ENCODE measurements at regions not wholly inside any gene's neighbourhood (a gene's known extent, or its start where the extent isn't known, plus 50 kb on each side); places are given as distances from the start of the nearest gene placed in this dataset.

- DNase-seq (ENCODE audit: low read depth in 2 of 2) = no peak
Measured at GRCh38 chr13:80235967-80236302, 105.0 kb downstream of the SPRY2 start.

- DNase-seq (ENCODE audit: low read depth in 2 of 2) = no peak
Measured at GRCh38 chr13:80235166-80235966, 105.6 kb downstream of the SPRY2 start.

GRCh38 chr13:80227645-80228044 is 113.3 kb downstream of the SPRY2 start:
- DNase-seq (ENCODE audit: low read depth in 2 of 2) = no peak

DNA sequence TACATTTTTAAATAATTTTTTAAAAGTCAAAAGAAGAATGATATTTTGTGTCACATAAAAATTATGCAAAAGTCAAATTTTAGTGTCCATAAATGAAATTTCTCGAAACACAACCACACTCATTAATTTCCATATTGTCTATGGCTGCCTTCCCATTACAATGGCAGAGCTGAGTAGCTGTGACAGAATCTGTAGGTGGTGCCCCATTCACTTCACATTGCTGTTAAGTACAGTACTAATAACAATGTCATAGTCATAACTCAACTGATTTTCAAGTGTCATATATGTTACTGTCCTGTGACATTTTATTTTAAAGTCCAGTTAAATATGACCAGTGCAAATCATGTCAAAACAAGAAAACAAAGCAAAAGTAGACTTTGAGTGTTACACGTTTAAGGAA is 114.3 kb downstream of the SPRY2 start:
- no peak for DNase-seq (ENCODE audit: low read depth in 2 of 2)

GRCh38 chr13:80224468-80224867 is 116.5 kb downstream of the SPRY2 start:
- no peak for DNase-seq (ENCODE audit: low read depth in 2 of 2)

GRCh38 chr13:80217614-80218456 is 123.1 kb downstream of the SPRY2 start:
- no peak for DNase-seq (ENCODE audit: low read depth in 2 of 2)

DNA sequence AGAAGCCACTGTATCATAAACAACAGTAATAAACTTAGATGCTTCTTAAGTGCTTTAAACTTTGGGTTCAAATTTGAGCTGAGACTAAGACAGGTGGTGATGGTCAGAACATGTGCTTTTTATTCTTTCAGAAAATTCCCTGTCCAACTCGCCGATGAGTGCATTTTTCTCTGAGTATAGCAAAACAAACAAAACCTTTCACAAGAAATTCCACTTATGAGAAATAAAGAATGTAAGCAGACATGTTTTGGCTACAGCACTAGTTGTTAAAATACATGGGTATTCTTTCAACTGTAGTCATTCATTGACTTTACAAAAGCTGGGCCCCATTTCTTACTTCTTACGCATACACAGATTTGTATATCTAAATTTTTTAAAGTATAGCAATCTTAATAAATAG is 125.6 kb downstream of the SPRY2 start:
- DNase-seq (ENCODE audit: low read depth in 2 of 2) = no peak

- no peak for DNase-seq (ENCODE audit: low read depth in 2 of 2)
Measured at GRCh38 chr13:80214521-80214991, 126.4 kb downstream of the SPRY2 start.

GRCh38 chr13:80214050-80214449 is 126.9 kb downstream of the SPRY2 start:
- no peak for DNase-seq (ENCODE audit: low read depth in 2 of 2)

DNA sequence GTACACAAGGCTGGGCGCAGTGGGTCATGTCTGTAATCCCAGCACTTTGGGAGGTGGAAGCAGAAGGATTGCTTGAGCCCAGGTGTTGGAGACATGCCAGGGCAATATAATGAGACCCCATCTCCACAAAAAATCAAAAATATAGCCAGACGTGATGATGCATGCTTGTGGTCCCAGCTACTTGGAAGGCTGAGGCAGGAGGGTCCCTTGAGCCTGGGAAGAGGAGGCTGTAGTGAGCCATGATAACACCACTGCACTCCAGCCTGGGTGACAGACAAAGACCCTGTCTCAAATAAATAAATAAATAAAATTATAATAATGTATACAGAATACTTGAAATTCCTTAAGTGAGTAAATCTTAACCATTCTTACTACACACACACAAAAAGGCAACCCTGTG is 127.7 kb downstream of the SPRY2 start:
- DNase-seq (ENCODE audit: low read depth in 2 of 2) = no peak

DNA sequence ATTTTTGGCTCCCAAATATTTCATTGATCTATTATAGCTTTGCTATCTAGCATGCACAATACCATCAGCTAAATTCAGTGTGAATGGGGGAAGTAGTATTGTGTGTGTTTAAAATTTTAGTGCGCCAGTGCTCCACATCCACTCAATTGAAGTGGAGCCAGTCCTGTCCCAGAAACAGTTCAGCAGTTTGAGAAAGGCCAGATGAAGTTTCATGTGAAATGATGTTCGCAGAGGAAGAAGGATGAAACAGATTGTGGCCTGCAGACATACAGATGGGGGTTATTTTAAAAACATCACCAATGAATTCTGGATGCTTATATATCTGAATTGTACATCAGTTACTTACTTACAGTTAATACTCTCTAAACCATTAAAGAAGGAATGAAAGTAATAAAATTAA is 129.4 kb downstream of the SPRY2 start:
- DNase-seq (ENCODE audit: low read depth in 2 of 2) = no peak

- no peak for DNase-seq (ENCODE audit: low read depth in 2 of 2)
Measured at GRCh38 chr13:80204642-80205041, 136.3 kb downstream of the SPRY2 start.

DNA sequence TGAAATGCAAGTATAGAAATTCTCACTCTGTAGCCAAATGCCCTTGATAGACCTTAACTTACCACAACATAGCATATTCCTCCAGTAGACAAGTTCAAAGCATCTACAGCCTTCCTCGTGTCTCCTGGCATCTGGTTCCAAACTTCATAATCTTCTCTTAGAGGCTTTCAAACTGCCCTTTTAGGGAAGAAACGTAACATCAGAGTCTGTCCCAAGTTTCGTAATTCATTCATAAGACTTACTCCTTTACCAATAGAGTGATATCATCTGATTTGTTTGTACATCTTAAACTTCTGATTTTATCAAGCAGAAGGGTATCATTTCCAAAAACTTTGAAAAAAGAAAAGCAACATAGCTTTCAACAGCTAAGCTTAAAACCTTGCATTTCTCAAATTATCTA is 137.4 kb downstream of the SPRY2 start:
- no peak for DNase-seq (ENCODE audit: low read depth in 2 of 2)

GRCh38 chr13:80201694-80202468 is 139.0 kb downstream of the SPRY2 start:
- no peak for DNase-seq (ENCODE audit: low read depth in 2 of 2)

DNA sequence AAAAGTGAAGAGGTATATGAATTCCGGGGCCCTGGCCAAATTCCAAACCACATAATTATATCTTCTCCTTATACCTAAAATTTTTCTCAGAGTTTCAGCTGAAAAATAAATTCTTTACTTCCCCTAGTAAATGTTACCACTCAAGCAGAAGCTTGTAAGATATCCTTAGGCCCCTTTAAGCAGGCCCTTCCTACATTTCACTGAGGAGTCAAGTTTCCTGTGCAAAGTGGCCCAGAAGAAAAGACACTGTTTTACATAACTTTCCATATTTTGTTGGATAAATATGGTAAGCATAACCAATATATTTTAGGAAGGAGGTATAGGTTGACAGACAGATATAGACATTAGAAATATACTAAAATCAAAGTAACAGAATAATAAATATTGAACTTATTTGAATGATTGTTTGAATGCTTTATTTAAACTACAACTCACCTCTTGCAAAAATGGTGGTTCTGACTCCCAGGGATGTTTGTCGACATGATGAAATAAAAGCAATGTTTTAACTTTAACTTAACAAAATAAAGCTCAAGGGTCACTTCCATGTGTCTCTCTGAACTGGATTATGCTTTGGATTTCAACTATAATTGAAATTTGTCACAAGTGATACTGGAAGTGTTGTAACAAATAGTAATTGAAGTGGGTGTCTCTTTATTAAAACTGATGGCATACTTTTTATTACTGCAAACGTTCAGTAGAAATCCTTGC is 141.2 kb downstream of the SPRY2 start:
- DNase-seq (ENCODE audit: low read depth in 2 of 2) = no peak

DNA sequence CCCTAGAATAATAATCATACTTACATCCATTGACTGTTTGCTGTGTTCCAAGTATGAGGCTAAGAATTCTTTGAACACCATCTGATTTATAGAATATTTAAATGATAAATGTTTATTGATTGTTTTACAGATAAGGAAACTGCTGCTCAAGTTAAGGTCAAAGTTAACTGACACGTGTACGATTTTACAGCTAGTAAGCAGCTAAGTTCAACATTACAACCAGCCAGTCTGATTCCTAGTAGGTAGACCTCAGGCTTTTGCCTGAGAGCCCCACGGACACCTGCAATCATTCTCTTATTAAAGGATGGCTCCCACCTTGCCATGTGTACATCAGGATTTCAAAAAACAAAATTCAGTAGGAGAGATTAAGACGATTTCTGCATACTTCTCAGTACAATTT is 141.9 kb downstream of the SPRY2 start:
- no peak for DNase-seq (ENCODE audit: low read depth in 2 of 2)

DNA sequence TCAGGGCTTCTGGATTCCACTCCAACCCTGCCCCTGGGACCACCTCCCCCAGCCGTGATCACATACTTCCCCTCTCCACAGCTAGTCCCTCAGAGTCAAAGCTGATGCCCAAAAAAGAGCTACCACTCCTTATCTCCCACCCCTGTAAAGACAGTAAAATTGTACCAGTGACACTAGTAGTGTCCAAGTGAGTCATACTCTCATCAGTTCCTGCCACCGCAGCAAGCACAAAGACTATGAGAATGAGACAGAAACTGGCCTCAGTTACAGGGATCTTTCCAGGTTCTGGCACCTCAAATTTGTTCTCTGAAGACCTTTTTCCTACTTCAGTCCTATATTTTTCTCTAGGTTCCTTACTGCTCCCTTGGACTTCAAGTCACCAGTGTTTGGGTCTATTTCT is 144.2 kb downstream of the SPRY2 start:
- DNase-seq (ENCODE audit: low read depth in 2 of 2) = no peak

- DNase-seq (ENCODE audit: low read depth in 2 of 2) = no peak
Measured at GRCh38 chr13:80195649-80196048, 145.3 kb downstream of the SPRY2 start.

DNA sequence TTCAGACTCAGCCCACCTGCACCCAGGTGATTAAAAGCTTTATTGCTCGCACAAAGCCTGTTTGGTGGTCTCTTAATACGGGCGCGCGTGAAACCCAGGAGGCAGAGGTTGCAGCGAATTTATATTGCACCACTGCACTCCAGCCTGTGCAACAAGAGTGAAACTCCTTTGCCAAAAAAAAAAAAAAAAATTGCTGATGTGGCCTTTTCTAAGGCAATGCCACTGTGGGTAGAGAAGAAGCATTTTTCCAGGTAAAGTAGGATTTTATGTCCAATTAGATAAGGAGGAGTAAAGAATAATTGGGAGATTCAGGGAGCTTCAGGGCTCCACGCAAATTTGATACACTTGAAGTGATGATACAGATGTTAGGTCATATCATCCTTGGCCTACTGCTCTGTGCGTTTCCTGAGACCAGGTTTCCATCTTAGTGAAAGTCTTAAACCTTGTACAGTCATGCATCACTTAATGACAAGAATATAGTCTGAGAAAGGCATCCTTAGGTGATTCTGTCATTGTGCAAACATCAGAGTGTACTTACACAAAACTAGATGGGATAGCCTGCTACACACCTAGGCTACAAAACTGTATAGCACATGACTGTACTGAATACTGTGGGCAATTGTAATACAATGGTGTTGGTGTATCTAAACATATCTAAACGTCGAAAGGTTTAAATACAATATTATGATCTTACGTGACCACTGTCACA is 150.9 kb downstream of the SPRY2 start:
- DNase-seq (ENCODE audit: low read depth in 2 of 2) = no peak

DNA sequence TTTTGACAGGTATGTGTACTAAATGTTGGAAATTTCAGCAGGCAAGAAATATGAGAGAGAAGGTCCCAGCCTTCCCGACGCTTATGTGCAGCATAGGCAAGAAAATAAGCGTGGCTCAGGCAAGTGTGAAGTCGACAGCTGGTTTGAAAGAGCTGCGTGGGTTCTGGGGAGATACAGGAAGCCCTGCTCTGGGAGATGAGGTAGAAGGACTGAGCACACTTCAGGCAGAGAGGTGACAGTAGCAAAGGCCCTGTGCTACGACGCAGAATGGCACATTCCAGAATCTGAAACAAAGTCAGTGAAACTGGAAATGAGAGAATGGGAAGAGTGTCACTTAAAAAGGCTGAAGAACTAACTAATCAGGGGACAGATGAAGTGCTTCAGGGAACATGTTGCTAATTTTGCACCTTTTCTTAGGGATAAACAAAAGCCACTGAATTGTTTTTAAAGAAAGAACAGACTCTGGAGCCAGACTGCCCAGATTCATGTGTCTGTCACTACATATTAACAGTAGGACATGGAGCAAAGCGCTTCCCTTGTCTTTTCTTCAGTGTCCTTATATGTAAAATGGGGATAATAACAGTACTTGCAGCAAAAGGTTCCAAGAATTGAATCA is 160.1 kb downstream of the SPRY2 start:
- DNase-seq (ENCODE audit: low read depth in 2 of 2) = no peak

DNA sequence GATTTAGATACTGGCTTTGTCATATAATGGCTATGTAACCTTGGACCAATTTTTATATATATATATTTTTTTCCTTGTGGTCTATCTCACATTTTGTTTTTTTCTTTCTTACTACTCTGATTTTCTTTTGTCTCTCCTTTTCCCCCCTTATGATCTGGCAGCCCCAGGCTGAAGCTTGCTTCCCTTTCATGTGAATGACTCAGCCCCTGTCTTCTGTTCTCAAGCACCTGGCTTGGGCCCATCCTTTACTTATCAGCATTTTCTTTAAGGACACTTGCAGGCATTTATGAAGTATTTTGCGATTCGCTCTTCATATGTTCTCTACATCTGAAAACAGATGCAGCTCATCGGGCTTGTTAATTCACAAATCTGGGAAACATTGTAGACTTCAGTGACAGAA is 163.6 kb downstream of the SPRY2 start:
- DNase-seq (ENCODE audit: low read depth in 2 of 2) = no peak

Data from stimulated activated CD8-positive, alpha-beta memory T cell treated with anti-CD3 and anti-CD28 coated beads, Interleukin-7, amount 100 ng/mL, for 4 hours (primary cell).